SK-N-SH treated with all-trans-retinoic acid at 6 μM for 48 hours (cell line): ENCODE measurements at regions not wholly inside any gene's neighbourhood (a gene's known extent, or its start where the extent isn't known, plus 50 kb on each side); places are given as distances from the start of the nearest gene placed in this dataset.

ENCODE experiments used
- ISL1 ChIP-seq: fragments of 250-450 bp; sonication (Bioruptor Pico); IDR thresholded peaks from 2 replicates; pipeline ENCODE4 v2.1.2; 2022; ENCODE audit warnings: mild to moderate bottlenecking, moderate library complexity
- OSR1 ChIP-seq: fragments of 250-450 bp; sonication (Bioruptor Pico); IDR thresholded peaks from 2 replicates; pipeline ENCODE4 v1.8.0; 2022; ENCODE audit warnings: moderate library complexity, mild to moderate bottlenecking, inconsistent platforms
- TCF4 ChIP-seq: fragments of 250-450 bp; sonication (Bioruptor Pico); IDR thresholded peaks from 2 replicates; pipeline ENCODE4 v1.8.0; 2021; ENCODE audit warnings: mild to moderate bottlenecking, moderate library complexity, borderline replicate concordance
- ZFP30 ChIP-seq: fragments of 450-650 bp; formaldehyde crosslinking; IDR thresholded peaks from 2 replicates; pipeline ENCODE4 v1.5.0; 2022; ENCODE audit warnings: mild to moderate bottlenecking, moderate library complexity
- ZNF565 ChIP-seq: fragments of 450-650 bp; formaldehyde crosslinking; conservative IDR thresholded peaks from 2 replicates; pipeline ENCODE4 v1.5.0; 2020; ENCODE audit warnings: low read depth, mild to moderate bottlenecking, moderate library complexity

DNA sequence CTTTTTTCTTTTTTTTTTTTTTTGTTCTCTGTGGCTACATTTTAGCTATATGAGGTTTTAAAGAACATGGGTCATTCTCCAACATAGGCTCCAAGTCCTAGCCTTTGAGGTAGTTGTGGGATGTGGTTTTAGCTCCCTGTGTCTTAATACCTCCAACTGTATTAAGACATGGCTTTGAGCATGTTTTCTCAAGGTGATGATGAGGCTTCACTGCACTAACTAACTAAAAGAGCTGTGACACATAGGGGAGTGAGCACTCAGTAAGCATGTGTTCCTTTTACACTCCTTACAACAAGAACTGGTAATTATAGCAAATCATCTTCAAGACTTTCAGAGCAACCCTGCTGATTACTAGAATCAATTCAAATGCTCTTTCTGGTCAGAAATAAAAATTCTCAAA, 333.6 kb upstream of the CCNH start:
- no peak for TF ChIP-seq TCF4 (CRISPR knock-in tag)
- no peak for TF ChIP-seq ZFP30 (CRISPR knock-in tag)
- no peak for TF ChIP-seq ZNF565 (CRISPR knock-in tag)
- no peak for TF ChIP-seq ISL1 (CRISPR knock-in tag)
- no peak for TF ChIP-seq OSR1
